Type B pancreatic cell (in vitro differentiated cells): ENCODE measurements at regions not wholly inside any gene's neighbourhood (a gene's known extent, or its start where the extent isn't known, plus 50 kb on each side); places are given as distances from the start of the nearest gene placed in this dataset.

Source experiments
- DNase-seq: peaks from one replicate; pipeline ENCODE4 v3.0.0; 2021; ENCODE audit warnings: mixed read lengths; ENCODE audit not compliant: unreplicated experiment; ENCODE audit errors: extremely low spot score
- H3K27ac Mint-ChIP-seq: 2 replicates; pipeline ENCODE4 v1.8.0; 2021; ENCODE audit warnings: mild to moderate bottlenecking, mixed read lengths
- H3K27me3 Mint-ChIP-seq: 2 replicates; pipeline ENCODE4 v1.8.0; 2021; ENCODE audit warnings: mixed read lengths
- H3K36me3 Mint-ChIP-seq: 2 replicates; pipeline ENCODE4 v1.8.0; 2021; ENCODE audit warnings: mixed read lengths
- H3K4me1 Mint-ChIP-seq: one replicate; pipeline ENCODE4 v1.8.0; 2021; ENCODE audit warnings: mixed read lengths; ENCODE audit not compliant: unreplicated experiment
- H3K4me3 Mint-ChIP-seq: 2 replicates; pipeline ENCODE4 v1.8.0; 2021; ENCODE audit warnings: mild to moderate bottlenecking, mixed read lengths
- H3K9me3 Mint-ChIP-seq: 2 replicates; pipeline ENCODE4 v1.8.0; 2021; ENCODE audit warnings: mixed read lengths
- CTCF ChIP-seq: fragments of 200-600 bp; sonication (generic); conservative IDR thresholded peaks from 2 replicates; pipeline ENCODE4 v1.5.0; 2021; ENCODE audit warnings: antibody characterized with exemption, mild to moderate bottlenecking

DNA sequence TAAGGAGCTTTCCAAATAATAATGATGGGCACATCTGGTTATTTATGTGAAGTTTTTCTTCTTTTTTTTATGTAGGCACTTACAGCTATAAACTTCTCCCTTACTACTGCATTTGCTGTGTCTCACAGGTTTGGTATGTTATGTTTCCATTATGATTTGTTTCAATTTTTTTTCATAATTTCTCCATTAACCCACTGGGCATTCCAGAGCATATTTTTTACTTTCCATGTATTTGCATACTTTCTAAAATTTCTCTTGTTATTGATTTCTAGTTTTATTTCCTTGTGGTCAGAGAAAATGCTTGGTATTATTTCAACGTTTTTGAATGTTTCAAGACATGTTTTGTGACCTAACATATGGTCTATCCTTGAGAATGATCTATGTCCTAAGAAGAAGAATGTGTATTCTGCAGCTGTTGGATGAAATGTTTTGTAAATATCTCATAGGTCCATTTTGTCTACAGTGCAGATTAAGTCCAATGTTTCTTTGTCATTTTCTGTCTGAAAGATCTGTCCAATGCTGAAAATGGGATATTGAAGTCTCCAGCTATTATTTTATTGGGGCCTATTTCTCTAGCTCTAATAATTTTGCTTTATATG, 362.1 kb downstream of the DDX10 start:
- H3K9me3 Mint-ChIP-seq, result peaks cover 5% of the 10 kb centered on the region
- no peak for DNase-seq
- no peak overlapping the region for H3K27ac Mint-ChIP-seq
- H3K4me3 Mint-ChIP-seq, result no peak overlapping the region
- peaks cover 3% of the 10 kb centered on the region for H3K27me3 Mint-ChIP-seq
- H3K4me1 Mint-ChIP-seq, result no peaks in the 10 kb centered on the region
- no peaks in the 10 kb centered on the region for H3K36me3 Mint-ChIP-seq
- no peak for TF ChIP-seq CTCF

DNA sequence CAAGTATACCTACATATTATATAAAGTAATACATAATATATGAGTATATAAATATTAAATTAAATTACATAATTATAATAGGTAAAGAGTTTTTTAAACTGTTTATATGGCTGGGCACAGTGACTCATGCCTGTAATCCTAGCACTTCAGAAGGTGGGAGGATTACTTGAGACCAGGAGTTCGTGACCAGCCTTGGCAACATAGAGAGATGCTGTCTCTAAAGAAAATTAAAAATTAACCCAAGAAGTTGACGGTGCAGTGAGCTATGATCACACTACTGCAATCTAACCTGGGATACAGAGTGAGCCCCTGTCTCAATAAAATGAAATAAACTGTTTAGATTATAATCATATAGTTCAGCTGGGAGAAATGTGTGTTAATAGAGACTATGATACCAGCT, 363.0 kb downstream of the DDX10 start:
- H3K27me3 Mint-ChIP-seq, result peaks cover 3% of the 10 kb centered on the region
- TF ChIP-seq CTCF, result no peak
- no peak overlapping the region for H3K4me3 Mint-ChIP-seq
- peaks cover 5% of the 10 kb centered on the region for H3K9me3 Mint-ChIP-seq
- no peaks in the 10 kb centered on the region for H3K4me1 Mint-ChIP-seq
- no peak overlapping the region for H3K27ac Mint-ChIP-seq
- no peaks in the 10 kb centered on the region for H3K36me3 Mint-ChIP-seq
- no peak for DNase-seq

DNA sequence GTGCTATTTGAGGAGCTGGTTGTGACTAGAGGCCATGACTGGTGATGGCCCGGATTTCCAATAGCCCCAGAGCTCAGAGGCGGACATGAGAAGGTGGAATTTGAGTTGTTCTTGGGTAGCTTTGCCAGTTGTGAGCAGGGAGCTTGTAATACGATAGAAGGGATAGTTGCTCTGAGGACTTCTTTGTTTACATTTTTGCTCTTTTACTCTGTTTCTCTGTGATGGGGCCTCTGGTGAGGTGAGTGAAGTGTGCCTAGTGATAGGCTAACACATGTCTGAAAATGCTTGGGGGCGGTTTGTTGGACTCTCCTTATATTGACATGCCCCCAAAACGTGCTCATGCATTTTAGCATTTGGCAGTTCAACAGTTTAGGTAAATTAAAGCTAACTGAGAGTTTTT, 365.1 kb downstream of the DDX10 start:
- peaks cover 3% of the 10 kb centered on the region for H3K27me3 Mint-ChIP-seq
- no peak overlapping the region for H3K27ac Mint-ChIP-seq
- no peak for TF ChIP-seq CTCF
- no peaks in the 10 kb centered on the region for H3K36me3 Mint-ChIP-seq
- no peak overlapping the region for H3K4me3 Mint-ChIP-seq
- H3K9me3 Mint-ChIP-seq, result no peaks in the 10 kb centered on the region
- no peaks in the 10 kb centered on the region for H3K4me1 Mint-ChIP-seq
- DNase-seq, result no peak

DNA sequence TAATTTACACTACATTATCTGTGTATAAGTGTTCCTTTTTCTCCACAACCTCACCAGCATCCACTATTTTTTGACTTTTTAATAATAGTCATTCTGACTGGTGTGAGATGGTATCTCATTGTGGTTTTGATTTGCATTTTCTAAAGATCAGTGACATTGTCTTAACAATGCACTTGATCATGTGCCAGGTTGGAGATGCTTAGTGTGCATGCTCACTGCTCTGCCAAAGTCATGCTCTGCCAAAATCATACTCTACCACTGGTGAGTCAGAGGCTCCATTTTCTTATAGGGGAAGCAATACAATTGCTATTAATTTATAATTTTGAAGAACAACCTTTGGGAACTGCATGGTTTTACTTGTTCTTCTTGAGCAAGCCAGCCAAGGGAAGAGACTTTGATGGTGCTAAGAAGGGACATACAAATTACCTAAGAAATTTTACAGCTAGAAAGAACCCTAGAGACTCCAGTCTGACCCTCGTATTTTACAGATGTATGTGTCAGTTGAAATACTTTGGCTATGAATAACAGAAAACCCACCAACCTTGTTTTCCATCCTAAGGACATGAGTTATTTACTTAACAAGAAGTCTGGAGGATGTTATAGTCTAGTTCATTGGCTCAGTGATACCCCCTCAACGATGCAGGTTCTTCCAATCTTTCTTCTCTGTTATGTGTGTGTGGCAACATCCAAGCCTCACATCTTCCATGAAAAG, 368.9 kb downstream of the DDX10 start:
- no peak overlapping the region for H3K4me3 Mint-ChIP-seq
- H3K9me3 Mint-ChIP-seq, result no peaks in the 10 kb centered on the region
- DNase-seq, result no peak
- no peaks in the 10 kb centered on the region for H3K36me3 Mint-ChIP-seq
- H3K4me1 Mint-ChIP-seq, result no peaks in the 10 kb centered on the region
- no peak for TF ChIP-seq CTCF
- no peak overlapping the region for H3K27ac Mint-ChIP-seq
- peaks cover 3% of the 10 kb centered on the region for H3K27me3 Mint-ChIP-seq

DNA sequence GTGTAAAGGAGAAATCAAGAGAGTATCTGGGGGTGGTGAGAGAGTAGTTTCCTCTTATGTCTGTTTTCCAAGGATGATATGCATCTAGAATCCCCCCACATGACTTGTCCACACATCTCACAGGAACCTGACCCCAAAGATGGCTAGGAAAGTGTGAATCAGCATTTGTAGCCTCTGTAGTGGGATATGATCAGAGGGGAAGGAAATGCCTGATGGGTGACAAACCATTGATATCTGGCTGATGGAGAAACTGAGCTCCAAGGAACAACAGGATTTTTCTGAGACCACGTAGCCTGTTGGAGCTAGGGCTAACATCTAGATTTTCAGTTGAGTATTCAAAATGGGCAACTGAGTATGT, 369.4 kb downstream of the DDX10 start:
- no peak overlapping the region for H3K4me3 Mint-ChIP-seq
- no peaks in the 10 kb centered on the region for H3K36me3 Mint-ChIP-seq
- H3K4me1 Mint-ChIP-seq, result no peaks in the 10 kb centered on the region
- no peak overlapping the region for H3K27ac Mint-ChIP-seq
- peaks cover 3% of the 10 kb centered on the region for H3K27me3 Mint-ChIP-seq
- no peak for DNase-seq
- H3K9me3 Mint-ChIP-seq, result no peaks in the 10 kb centered on the region
- TF ChIP-seq CTCF, result no peak
